ENCODE measurements at regions not wholly inside any gene's neighbourhood (a gene's known extent, or its start where the extent isn't known, plus 50 kb on each side); places are given as distances from the start of the nearest gene placed in this dataset.

GRCh38 chr10:123454987-123455386 lies 211.2 kb upstream of the GPR26 start:
- DNase-seq (ENCODE audit: low read depth in 2 of 2), result no peak

- no peak for DNase-seq (ENCODE audit: low read depth in 2 of 2)
Measured at GRCh38 chr10:123455861-123456260, 210.3 kb upstream of the GPR26 start.

GRCh38 chr10:123458933-123459332 lies 207.2 kb upstream of the GPR26 start:
- no peak for DNase-seq (ENCODE audit: low read depth in 2 of 2)

GRCh38 chr10:123459371-123460091 lies 206.6 kb upstream of the GPR26 start:
- no peak for DNase-seq (ENCODE audit: low read depth in 2 of 2)

- no peak for DNase-seq (ENCODE audit: low read depth in 2 of 2)
Measured at GRCh38 chr10:123462246-123462645, 203.9 kb upstream of the GPR26 start.

- DNase-seq (ENCODE audit: low read depth in 2 of 2), result no peak
Measured at GRCh38 chr10:123462756-123463155, 203.4 kb upstream of the GPR26 start.

GRCh38 chr10:123463181-123463580 lies 203.0 kb upstream of the GPR26 start:
- DNase-seq (ENCODE audit: low read depth in 2 of 2), result no peak

GRCh38 chr10:123463698-123464097 lies 202.5 kb upstream of the GPR26 start:
- no peak for DNase-seq (ENCODE audit: low read depth in 2 of 2)

- no peak for DNase-seq (ENCODE audit: low read depth in 2 of 2)
Measured at GRCh38 chr10:123464430-123465323, 201.5 kb upstream of the GPR26 start.

GRCh38 chr10:123470336-123470921 lies 195.7 kb upstream of the GPR26 start:
- no peak for DNase-seq (ENCODE audit: low read depth in 2 of 2)

GRCh38 chr10:123471811-123472210 lies 194.3 kb upstream of the GPR26 start:
- no peak for DNase-seq (ENCODE audit: low read depth in 2 of 2)

GRCh38 chr10:123472606-123473005 lies 193.5 kb upstream of the GPR26 start:
- no peak for DNase-seq (ENCODE audit: low read depth in 2 of 2)

- DNase-seq (ENCODE audit: low read depth in 2 of 2), result no peak
Measured at GRCh38 chr10:123474700-123475099, 191.5 kb upstream of the GPR26 start.

GRCh38 chr10:123475466-123475865 lies 190.7 kb upstream of the GPR26 start:
- no peak for DNase-seq (ENCODE audit: low read depth in 2 of 2)

GRCh38 chr10:123478116-123478515 lies 188.0 kb upstream of the GPR26 start:
- DNase-seq (ENCODE audit: low read depth in 2 of 2), result no peak

- no peak for DNase-seq (ENCODE audit: low read depth in 2 of 2)
Measured at GRCh38 chr10:123479640-123480039, 186.5 kb upstream of the GPR26 start.

- no peak for DNase-seq (ENCODE audit: low read depth in 2 of 2)
Measured at GRCh38 chr10:123480344-123480743, 185.8 kb upstream of the GPR26 start.

GRCh38 chr10:123480845-123481244 lies 185.3 kb upstream of the GPR26 start:
- DNase-seq (ENCODE audit: low read depth in 2 of 2), result no peak

GRCh38 chr10:123484722-123485121 lies 181.4 kb upstream of the GPR26 start:
- no peak for DNase-seq (ENCODE audit: low read depth in 2 of 2)

- no peak for DNase-seq (ENCODE audit: low read depth in 2 of 2)
Measured at GRCh38 chr10:123485341-123485960, 180.7 kb upstream of the GPR26 start.

GRCh38 chr10:123488436-123488835 lies 177.7 kb upstream of the GPR26 start:
- DNase-seq (ENCODE audit: low read depth in 2 of 2), result no peak

GRCh38 chr10:123491364-123491763 lies 174.8 kb upstream of the GPR26 start:
- no peak for DNase-seq (ENCODE audit: low read depth in 2 of 2)

All from activated CD4-positive, alpha-beta T cell treated with anti-CD3 and anti-CD28 coated beads for 24 hours (primary cell).